Osteocyte (in vitro differentiated cells): ENCODE measurements at regions not wholly inside any gene's neighbourhood (a gene's known extent, or its start where the extent isn't known, plus 50 kb on each side); places are given as distances from the start of the nearest gene placed in this dataset.

Experiments
- DNase-seq: peaks from one replicate; pipeline ENCODE4 v3.0.0; 2021; ENCODE audit warnings: mixed read lengths; ENCODE audit not compliant: unreplicated experiment; ENCODE audit errors: extremely low spot score
- H3K27ac Mint-ChIP-seq: one replicate; pipeline ENCODE4 v1.8.0; 2021; ENCODE audit warnings: mild to moderate bottlenecking, mixed read lengths; ENCODE audit not compliant: unreplicated experiment
- H3K27me3 Mint-ChIP-seq: one replicate; pipeline ENCODE4 v1.8.0; 2021; ENCODE audit warnings: mixed read lengths; ENCODE audit not compliant: unreplicated experiment
- H3K36me3 Mint-ChIP-seq: one replicate; pipeline ENCODE4 v1.8.0; 2021; ENCODE audit warnings: mixed read lengths; ENCODE audit not compliant: unreplicated experiment
- H3K4me1 Mint-ChIP-seq: one replicate; pipeline ENCODE4 v1.8.0; 2021; ENCODE audit warnings: mixed read lengths; ENCODE audit not compliant: unreplicated experiment
- H3K4me3 Mint-ChIP-seq: one replicate; pipeline ENCODE4 v1.8.0; 2021; ENCODE audit warnings: mild to moderate bottlenecking, moderate library complexity, mixed read lengths; ENCODE audit not compliant: unreplicated experiment
- H3K9me3 Mint-ChIP-seq: one replicate; pipeline ENCODE4 v1.8.0; 2021; ENCODE audit warnings: mixed read lengths; ENCODE audit not compliant: unreplicated experiment
- CTCF ChIP-seq: fragments of 200-600 bp; sonication (generic); IDR thresholded peaks from 2 replicates; pipeline ENCODE4 v1.5.0; 2021; ENCODE audit warnings: antibody characterized with exemption, mild to moderate bottlenecking, moderate library complexity

GRCh38 chr12:20300457-20300856 lies 67.9 kb upstream of the PDE3A start:
- Mint-ChIP-seq H3K4me3 (no peak overlapping the region), H3K27me3 (no peaks in the 10 kb centered on the region), H3K9me3 (peaks cover 19% of the 10 kb centered on the region), H3K4me1 (no peaks in the 10 kb centered on the region), H3K27ac (no peak overlapping the region), H3K36me3 (peaks cover 11% of the 10 kb centered on the region)
- no peak for DNase-seq
- no peak for TF ChIP-seq CTCF

- no peak overlapping the region for H3K4me3 Mint-ChIP-seq
- peaks cover 29% of the 10 kb centered on the region for H3K9me3 Mint-ChIP-seq
- TF ChIP-seq CTCF, result no peak
- no peak overlapping the region for H3K27ac Mint-ChIP-seq
- H3K4me1 Mint-ChIP-seq, result no peaks in the 10 kb centered on the region
- H3K27me3 Mint-ChIP-seq, result no peaks in the 10 kb centered on the region
- no peak for DNase-seq
- peaks cover 9% of the 10 kb centered on the region for H3K36me3 Mint-ChIP-seq
Observed at GRCh38 chr12:20305470-20305869, 62.9 kb upstream of the PDE3A start.

GRCh38 chr12:20309504-20310148 lies 58.7 kb upstream of the PDE3A start:
- no peak overlapping the region for H3K27ac Mint-ChIP-seq
- no peak for TF ChIP-seq CTCF
- H3K4me1 Mint-ChIP-seq, result peaks cover 5% of the 10 kb centered on the region
- H3K9me3 Mint-ChIP-seq, result peaks cover 29% of the 10 kb centered on the region
- H3K36me3 Mint-ChIP-seq, result peaks cover 9% of the 10 kb centered on the region
- H3K4me3 Mint-ChIP-seq, result no peak overlapping the region
- DNase-seq, result no peak
- no peaks in the 10 kb centered on the region for H3K27me3 Mint-ChIP-seq

- no peaks in the 10 kb centered on the region for H3K36me3 Mint-ChIP-seq
- no peak overlapping the region for H3K27ac Mint-ChIP-seq
- H3K4me1 Mint-ChIP-seq, result peaks cover 22% of the 10 kb centered on the region
- DNase-seq, result no peak
- TF ChIP-seq CTCF, result no peak
- no peaks in the 10 kb centered on the region for H3K27me3 Mint-ChIP-seq
- H3K9me3 Mint-ChIP-seq, result peaks cover 4% of the 10 kb centered on the region
- no peak overlapping the region for H3K4me3 Mint-ChIP-seq
Observed at GRCh38 chr12:20314328-20314727, 54.0 kb upstream of the PDE3A start.

- no peak for TF ChIP-seq CTCF
- no peak for DNase-seq
- H3K4me1 Mint-ChIP-seq, result peaks cover 30% of the 10 kb centered on the region
- H3K27ac Mint-ChIP-seq, result no peak overlapping the region
- no peaks in the 10 kb centered on the region for H3K36me3 Mint-ChIP-seq
- no peak overlapping the region for H3K4me3 Mint-ChIP-seq
- no peaks in the 10 kb centered on the region for H3K27me3 Mint-ChIP-seq
- no peaks in the 10 kb centered on the region for H3K9me3 Mint-ChIP-seq
Observed at GRCh38 chr12:20317554-20317953, 50.8 kb upstream of the PDE3A start.
